HG03469 (cell line): ENCODE measurements at regions not wholly inside any gene's neighbourhood (a gene's known extent, or its start where the extent isn't known, plus 50 kb on each side); places are given as distances from the start of the nearest gene placed in this dataset.

Experiments used
- ATAC-seq: cut with Tn5 transposase; IDR thresholded peaks from one replicate; pipeline ENCODE4 v1.9.1; 2021; ENCODE audit warnings: mild to moderate bottlenecking, moderate library complexity, moderate number of reproducible peaks; ENCODE audit not compliant: unreplicated experiment

DNA sequence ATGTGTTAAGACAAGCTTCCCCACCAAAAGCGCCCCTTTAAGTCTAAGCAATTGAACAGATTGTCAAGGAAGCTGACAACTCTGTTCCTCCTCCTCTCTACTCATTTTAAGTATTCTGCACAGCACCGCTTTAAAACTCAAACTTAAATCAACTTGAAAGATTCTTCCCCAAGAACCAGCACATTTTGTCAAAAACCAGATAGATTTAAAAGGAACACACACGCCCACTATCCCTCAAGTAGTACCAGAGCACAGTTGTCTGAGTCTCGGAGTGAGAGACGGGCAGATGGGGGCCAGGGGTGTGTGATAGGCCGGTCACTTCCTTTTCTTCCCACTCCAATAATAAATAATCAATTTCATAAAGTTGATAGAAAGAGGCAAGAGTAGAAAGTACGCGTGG, 67.7 kb upstream of the POU3F3 start:
- ATAC-seq, result no peak

DNA sequence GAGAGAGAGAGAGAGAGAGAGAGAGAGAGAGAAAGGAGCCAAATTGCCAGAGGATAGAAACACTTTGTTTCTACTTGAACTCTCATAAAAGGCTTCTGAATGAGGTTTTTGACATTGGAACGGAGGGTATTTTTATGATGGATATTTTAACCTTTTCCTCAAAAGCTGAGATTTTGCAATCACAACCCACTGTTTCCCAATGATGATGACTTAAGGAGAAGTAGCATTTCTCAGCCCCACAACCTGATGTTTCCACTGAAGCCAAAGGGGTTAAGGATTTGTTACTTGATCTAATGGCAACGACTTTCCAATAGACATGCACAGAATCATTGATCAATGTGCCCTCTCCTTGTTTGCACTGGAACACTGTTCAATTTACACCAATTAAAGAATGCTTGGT, 67.1 kb upstream of the POU3F3 start:
- no peak for ATAC-seq

- no peak for ATAC-seq
Observed at GRCh38 chr2:104787298-104788065, 66.4 kb upstream of the POU3F3 start.

- ATAC-seq, result no peak
Observed at GRCh38 chr2:104788742-104789455, 65.0 kb upstream of the POU3F3 start.

DNA sequence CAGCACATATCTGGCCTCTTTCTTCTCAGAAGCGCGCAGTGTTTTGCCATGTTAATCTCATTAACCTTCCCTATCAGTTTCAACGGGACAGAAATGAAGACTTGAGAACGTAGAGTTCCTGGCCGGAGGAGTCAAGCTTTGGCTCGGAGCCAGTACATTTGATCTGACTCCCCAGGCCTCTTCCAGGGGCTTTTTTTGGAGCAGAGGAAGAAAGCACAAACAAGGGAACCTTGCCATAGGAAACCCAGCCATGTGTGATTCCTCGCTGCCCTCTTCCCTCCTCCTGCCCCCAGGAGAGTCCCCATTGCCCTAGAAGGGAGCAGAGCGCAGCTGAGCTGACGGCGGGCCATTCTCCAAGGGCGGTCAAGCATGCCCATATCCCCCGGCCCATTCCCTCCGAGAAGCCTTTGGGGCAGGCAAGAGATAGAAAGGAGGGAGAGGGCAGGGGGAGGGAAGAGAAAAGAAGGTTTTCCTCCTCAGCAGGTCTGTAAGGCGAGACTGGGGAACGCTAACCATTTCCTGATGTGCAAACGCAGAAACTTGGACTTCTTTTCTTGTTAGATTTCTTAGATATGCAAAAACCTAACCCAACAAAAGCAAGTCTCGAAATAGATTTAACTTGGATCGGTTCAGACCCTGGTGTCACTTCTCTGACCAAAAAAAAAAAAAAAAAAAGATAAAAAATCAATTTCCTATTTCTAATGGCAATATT, 63.7 kb upstream of the POU3F3 start:
- ATAC-seq, result no peak

- no peak for ATAC-seq
Observed at GRCh38 chr2:104790901-104791495, 62.9 kb upstream of the POU3F3 start.

DNA sequence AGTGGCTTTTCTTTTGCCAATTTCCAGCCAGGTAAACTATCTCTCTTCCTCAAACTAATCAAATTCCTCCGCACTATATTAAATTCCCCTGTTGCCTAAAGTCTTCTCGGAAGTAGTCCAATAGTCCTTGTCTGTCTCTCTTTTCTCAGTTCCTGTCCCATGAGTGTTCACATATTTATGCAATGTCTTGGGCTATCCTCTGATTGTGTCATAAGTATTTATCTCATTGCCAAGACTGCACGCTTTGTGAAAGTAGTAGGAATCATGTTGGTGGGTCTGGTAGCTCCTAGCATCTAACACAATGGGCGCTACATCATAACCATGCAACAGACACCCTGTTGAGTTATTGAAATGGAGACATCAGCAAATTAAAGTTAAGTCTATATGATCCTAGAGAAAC, 59.9 kb upstream of the POU3F3 start:
- no peak for ATAC-seq

GRCh38 chr2:104794441-104794840, 59.5 kb upstream of the POU3F3 start:
- no peak for ATAC-seq
